ENCODE measurements at regions not wholly inside any gene's neighbourhood (a gene's known extent, or its start where the extent isn't known, plus 50 kb on each side); places are given as distances from the start of the nearest gene placed in this dataset.

- TF ChIP-seq, protein P1, sequence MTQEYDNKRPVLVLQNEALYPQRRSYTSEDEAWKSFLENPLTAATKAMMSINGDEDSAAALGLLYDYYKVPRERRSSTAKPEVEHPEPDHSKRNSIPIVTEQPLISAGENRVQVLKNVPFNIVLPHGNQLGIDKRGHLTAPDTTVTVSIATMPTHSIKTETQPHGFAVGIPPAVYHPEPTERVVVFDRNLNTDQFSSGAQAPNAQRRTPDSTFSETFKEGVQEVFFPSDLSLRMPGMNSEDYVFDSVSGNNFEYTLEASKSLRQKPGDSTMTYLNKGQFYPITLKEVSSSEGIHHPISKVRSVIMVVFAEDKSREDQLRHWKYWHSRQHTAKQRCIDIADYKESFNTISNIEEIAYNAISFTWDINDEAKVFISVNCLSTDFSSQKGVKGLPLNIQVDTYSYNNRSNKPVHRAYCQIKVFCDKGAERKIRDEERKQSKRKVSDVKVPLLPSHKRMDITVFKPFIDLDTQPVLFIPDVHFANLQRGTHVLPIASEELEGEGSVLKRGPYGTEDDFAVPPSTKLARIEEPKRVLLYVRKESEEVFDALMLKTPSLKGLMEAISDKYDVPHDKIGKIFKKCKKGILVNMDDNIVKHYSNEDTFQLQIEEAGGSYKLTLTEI (CRISPR knock-in tag; conservative IDR thresholded peaks at IDR 0.05): no peak
- no peak for TF ChIP-seq ZBTB26 (CRISPR knock-in tag; IDR thresholded peaks at IDR 0.05; ENCODE audit: borderline replicate concordance)
- TF ChIP-seq NPAS2 (CRISPR knock-in tag; IDR thresholded peaks at IDR 0.05; ENCODE audit: borderline replicate concordance): no peak
- no peak for TF ChIP-seq ETV5 (CRISPR knock-in tag; IDR thresholded peaks at IDR 0.05; ENCODE audit: borderline replicate concordance)
- no peak for TF ChIP-seq ATF1 (CRISPR knock-in tag; IDR thresholded peaks at IDR 0.05)
- TF ChIP-seq MYC (CRISPR knock-in tag; IDR thresholded peaks at IDR 0.05; ENCODE audit: borderline replicate concordance): no peak
- TF ChIP-seq, protein P2, sequence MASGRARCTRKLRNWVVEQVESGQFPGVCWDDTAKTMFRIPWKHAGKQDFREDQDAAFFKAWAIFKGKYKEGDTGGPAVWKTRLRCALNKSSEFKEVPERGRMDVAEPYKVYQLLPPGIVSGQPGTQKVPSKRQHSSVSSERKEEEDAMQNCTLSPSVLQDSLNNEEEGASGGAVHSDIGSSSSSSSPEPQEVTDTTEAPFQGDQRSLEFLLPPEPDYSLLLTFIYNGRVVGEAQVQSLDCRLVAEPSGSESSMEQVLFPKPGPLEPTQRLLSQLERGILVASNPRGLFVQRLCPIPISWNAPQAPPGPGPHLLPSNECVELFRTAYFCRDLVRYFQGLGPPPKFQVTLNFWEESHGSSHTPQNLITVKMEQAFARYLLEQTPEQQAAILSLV (CRISPR knock-in tag; IDR thresholded peaks at IDR 0.05; ENCODE audit: borderline replicate concordance): no peak
- TF ChIP-seq POGZ (CRISPR knock-in tag; IDR thresholded peaks at IDR 0.05): no peak
- TF ChIP-seq ZSCAN31 (CRISPR knock-in tag; IDR thresholded peaks at IDR 0.05; ENCODE audit: low read depth): no peak
These were observed 71.4 kb upstream of the BMAL1 start (continued) for GRCh38 chr11:13206086-13206640.

Measured in HepG2 (cell line).